ENCODE measurements at regions not wholly inside any gene's neighbourhood (a gene's known extent, or its start where the extent isn't known, plus 50 kb on each side); places are given as distances from the start of the nearest gene placed in this dataset.

GRCh38 chr11:19429108-19429760 is 188.5 kb upstream of the E2F8 start:
- TF ChIP-seq CTCF (IDR thresholded peaks at IDR 0.05; ENCODE audit: extremely low read depth in 1 of 2, insufficient read depth in 1 of 2, low read depth in 1 of 2, low read length in 2 of 2) (no peak), FOS (IDR thresholded peaks at IDR 0.05; ENCODE audit: borderline replicate concordance, insufficient read depth, low read length) (no peak), EZH2 (IDR thresholded peaks at IDR 0.05; ENCODE audit: borderline replicate concordance, low read depth, low read length, severe bottlenecking) (no peak), POLR2AphosphoS5 (IDR thresholded peaks at IDR 0.05; ENCODE audit: insufficient read depth, low read depth, low read length) (no peak), POLR2A (IDR thresholded peaks at IDR 0.05; ENCODE audit: low read depth, low read length) (no peak), MYC (IDR thresholded peaks at IDR 0.05; ENCODE audit: low read depth, low read length) (no peak), JUN (IDR thresholded peaks at IDR 0.05; ENCODE audit: borderline replicate concordance, insufficient read depth, insufficient read length, low read depth) (no peak)

All from endothelial cell of umbilical vein (primary cell).